ENCODE measurements at regions not wholly inside any gene's neighbourhood (a gene's known extent, or its start where the extent isn't known, plus 50 kb on each side); places are given as distances from the start of the nearest gene placed in this dataset.

DNA sequence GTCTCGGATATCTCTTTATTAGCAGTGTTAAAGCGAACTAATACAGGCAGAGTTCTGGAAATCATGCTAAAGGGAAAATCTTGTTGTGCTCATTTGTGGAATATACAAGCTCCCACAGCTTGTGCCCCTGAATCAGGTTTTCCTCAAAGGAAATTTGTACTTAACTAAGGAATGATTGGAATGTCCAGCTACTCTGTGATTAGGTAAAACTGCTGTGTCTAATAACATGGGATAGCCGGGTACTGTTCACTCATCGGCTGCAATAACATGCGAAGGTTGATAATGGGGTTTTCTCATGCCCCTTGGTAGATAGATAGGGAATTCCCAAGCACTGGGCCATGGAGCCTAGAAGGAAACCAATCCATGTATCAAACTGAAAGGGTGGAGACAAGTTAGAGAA, 306.7 kb downstream of the NR2F1-AS1 start:
- DNase-seq (ENCODE audit: low read depth) = no peak
- Histone ChIP-seq H3K4me3 (ENCODE audit: low read depth, low read length) (no peak overlapping the region), H3K27me3 (ENCODE audit: control insufficient read depth, insufficient read depth, low read length) (no peaks in the 10 kb centered on the region), H3K36me3 (ENCODE audit: control insufficient read depth, insufficient read depth, low read length) (no peaks in the 10 kb centered on the region)
- ChIA-PET POLR2A (no interaction called here), CTCF (interaction anchor here (0.6 kb wide), 1 partner anchor 1141 kb away, joined by 3 read pairs; no protein-coding TSS in a partner anchor)
- TF ChIP-seq, protein P1, sequence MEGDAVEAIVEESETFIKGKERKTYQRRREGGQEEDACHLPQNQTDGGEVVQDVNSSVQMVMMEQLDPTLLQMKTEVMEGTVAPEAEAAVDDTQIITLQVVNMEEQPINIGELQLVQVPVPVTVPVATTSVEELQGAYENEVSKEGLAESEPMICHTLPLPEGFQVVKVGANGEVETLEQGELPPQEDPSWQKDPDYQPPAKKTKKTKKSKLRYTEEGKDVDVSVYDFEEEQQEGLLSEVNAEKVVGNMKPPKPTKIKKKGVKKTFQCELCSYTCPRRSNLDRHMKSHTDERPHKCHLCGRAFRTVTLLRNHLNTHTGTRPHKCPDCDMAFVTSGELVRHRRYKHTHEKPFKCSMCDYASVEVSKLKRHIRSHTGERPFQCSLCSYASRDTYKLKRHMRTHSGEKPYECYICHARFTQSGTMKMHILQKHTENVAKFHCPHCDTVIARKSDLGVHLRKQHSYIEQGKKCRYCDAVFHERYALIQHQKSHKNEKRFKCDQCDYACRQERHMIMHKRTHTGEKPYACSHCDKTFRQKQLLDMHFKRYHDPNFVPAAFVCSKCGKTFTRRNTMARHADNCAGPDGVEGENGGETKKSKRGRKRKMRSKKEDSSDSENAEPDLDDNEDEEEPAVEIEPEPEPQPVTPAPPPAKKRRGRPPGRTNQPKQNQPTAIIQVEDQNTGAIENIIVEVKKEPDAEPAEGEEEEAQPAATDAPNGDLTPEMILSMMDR (IDR thresholded peaks at IDR 0.05; ENCODE audit: insufficient read depth, low read depth, low read length) = no peak

DNA sequence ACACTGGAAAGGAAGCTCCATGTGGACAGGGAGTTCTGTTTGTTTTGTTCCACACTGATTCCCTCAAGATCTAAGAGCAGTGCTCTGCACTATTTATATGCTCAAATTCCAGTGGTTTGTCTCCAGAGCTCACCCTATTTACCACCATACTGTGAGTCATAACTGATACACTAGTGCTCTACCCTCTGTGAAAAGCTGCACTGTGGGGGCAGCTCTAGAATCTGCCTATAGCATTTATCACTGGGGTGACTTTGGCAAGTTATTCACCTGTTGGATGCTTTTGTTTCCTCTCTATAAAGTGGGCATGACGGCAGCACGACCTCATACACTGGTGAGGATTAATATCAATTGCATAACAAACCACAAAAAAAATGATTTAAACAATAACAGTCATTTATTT, 307.8 kb downstream of the NR2F1-AS1 start:
- TF ChIP-seq, protein P1 (IDR thresholded peaks at IDR 0.05; ENCODE audit: insufficient read depth, low read depth, low read length) = no peak
- no peak for DNase-seq (ENCODE audit: low read depth)
- CTCF ChIA-PET = interaction anchor here (0.6 kb wide), 1 partner anchor 278 kb away, joined by 4 read pairs; no protein-coding TSS in a partner anchor
- H3K4me3 ChIP-seq (ENCODE audit: low read depth, low read length) = no peak overlapping the region
- H3K36me3 ChIP-seq (ENCODE audit: control insufficient read depth, insufficient read depth, low read length) = no peaks in the 10 kb centered on the region
- no peaks in the 10 kb centered on the region for H3K27me3 ChIP-seq (ENCODE audit: control insufficient read depth, insufficient read depth, low read length)
- POLR2A ChIA-PET = no interaction called here

DNA sequence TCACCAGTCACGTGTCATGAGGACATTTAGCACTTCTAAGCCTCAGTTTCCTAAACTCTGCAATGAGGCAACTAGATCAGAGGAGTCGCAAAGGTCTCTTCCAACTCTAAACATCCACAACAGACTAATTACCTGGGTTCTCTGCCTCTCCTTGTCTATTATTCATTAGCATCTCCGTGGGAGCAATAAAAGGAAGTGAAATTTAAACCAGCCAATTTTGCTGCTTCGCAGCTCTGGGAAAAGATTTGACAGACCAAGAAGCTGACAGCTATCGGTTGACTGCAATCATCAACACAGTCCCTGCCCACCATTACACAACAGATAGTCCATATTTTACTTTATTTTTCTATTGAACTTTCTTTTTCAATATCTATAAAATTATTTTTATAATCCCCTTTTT, 308.9 kb downstream of the NR2F1-AS1 start:
- ChIA-PET CTCF (interaction anchor here (0.6 kb wide), 1 partner anchor 25 kb away, joined by 4 read pairs; no protein-coding TSS in a partner anchor), POLR2A (no interaction called here)
- no peak for DNase-seq (ENCODE audit: low read depth)
- TF ChIP-seq, protein P1 (IDR thresholded peaks at IDR 0.05; ENCODE audit: insufficient read depth, low read depth, low read length) = no peak
- H3K27me3 ChIP-seq (ENCODE audit: control insufficient read depth, insufficient read depth, low read length) = no peaks in the 10 kb centered on the region
- no peaks in the 10 kb centered on the region for H3K36me3 ChIP-seq (ENCODE audit: control insufficient read depth, insufficient read depth, low read length)
- H3K4me3 ChIP-seq (ENCODE audit: low read depth, low read length) = no peak overlapping the region

DNA sequence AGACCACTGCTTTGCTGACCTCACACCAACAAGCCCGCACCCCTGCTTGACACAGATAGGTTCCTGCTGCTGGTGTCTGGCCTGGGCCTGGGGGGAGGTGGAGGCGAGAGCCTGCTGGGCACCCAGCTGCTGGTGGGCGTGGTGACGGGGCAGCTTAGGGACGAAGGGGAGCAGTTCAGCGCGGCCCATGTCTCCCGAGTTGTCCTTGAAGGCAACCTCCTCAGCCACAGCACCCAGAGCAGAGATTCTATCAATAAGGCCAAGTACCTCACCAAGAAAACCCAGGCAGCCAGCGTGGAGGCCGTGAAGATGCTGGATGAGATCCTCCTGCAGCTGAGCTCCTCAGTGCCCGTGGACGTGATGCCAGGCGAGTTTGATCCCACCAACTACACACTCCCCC, 313.3 kb downstream of the NR2F1-AS1 start:
- ChIA-PET CTCF (interaction anchor here (0.7 to 1.1 kb wide), 2 partner anchors 9 to 17 kb away, joined by 3 to 4 read pairs; no protein-coding TSS in a partner anchor), POLR2A (no interaction called here)
- DNase-seq (ENCODE audit: low read depth) = no peak
- Histone ChIP-seq H3K4me3 (ENCODE audit: low read depth, low read length) (no peak overlapping the region), H3K36me3 (ENCODE audit: control insufficient read depth, insufficient read depth, low read length) (no peaks in the 10 kb centered on the region), H3K27me3 (ENCODE audit: control insufficient read depth, insufficient read depth, low read length) (no peaks in the 10 kb centered on the region)
- TF ChIP-seq, protein P1 (IDR thresholded peaks at IDR 0.05; ENCODE audit: insufficient read depth, low read depth, low read length) = no peak

DNA sequence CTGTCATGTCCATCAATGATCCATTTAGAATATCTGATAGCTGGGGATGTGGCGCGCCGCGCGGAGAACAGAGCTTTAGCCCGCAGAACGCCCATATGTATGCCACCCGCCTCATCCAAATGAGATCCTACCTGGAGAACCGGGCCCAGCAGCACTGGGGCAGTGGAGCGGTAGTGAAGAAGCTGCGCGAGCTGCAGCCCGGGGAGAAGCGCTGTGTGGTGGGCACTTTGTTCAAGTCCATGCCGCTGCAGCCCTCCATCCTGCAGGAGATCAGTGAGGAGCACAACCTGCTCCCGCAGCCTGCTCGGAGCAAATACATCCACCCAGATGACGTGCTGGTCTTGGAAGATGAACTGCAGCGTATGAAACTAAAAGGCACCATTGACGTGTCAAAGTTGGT, 313.7 kb downstream of the NR2F1-AS1 start:
- ChIA-PET POLR2A (no interaction called here), CTCF (no interaction called here)
- TF ChIP-seq, protein P1 (IDR thresholded peaks at IDR 0.05; ENCODE audit: insufficient read depth, low read depth, low read length) = no peak
- DNase-seq (ENCODE audit: low read depth) = no peak
- Histone ChIP-seq H3K4me3 (ENCODE audit: low read depth, low read length) (no peak overlapping the region), H3K27me3 (ENCODE audit: control insufficient read depth, insufficient read depth, low read length) (no peaks in the 10 kb centered on the region), H3K36me3 (ENCODE audit: control insufficient read depth, insufficient read depth, low read length) (no peaks in the 10 kb centered on the region)
